ENCODE measurements at regions not wholly inside any gene's neighbourhood (a gene's known extent, or its start where the extent isn't known, plus 50 kb on each side); places are given as distances from the start of the nearest gene placed in this dataset.

GRCh38 chr12:107477947-107478610 is 207.5 kb upstream of the PWP1 start:
- peaks cover 25% of the 10 kb centered on the region; the same call in 1 of the 2 replicates for H4K20me1 ChIP-seq
- no peaks in the 10 kb centered on the region for H3K9me3 ChIP-seq
- H3K4me2 ChIP-seq: no peak overlapping the region
- no peaks in the 10 kb centered on the region for H3K36me3 ChIP-seq
- no peak overlapping the region for H3K27ac ChIP-seq
- no peak for TF ChIP-seq Cebpa-rat (IDR thresholded peaks at IDR 0.05)
- H3K4me1 ChIP-seq: peaks cover 13% of the 10 kb centered on the region
- no peak overlapping the region for H3K4me3 ChIP-seq
- no peak overlapping the region for H3K9ac ChIP-seq
- no peaks in the 10 kb centered on the region for H3K27me3 ChIP-seq

- no peak overlapping the region for H3K4me3 ChIP-seq
- H4K20me1 ChIP-seq: 0 out of 2 replicates have a peak, but pooled peaks cover 24% of the 10 kb centered on the region
- peaks cover 13% of the 10 kb centered on the region for H3K4me1 ChIP-seq
- H3K27me3 ChIP-seq: no peaks in the 10 kb centered on the region
- no peaks in the 10 kb centered on the region for H3K9me3 ChIP-seq
- no peaks in the 10 kb centered on the region for H3K36me3 ChIP-seq
- H3K27ac ChIP-seq: no peak overlapping the region
- TF ChIP-seq Cebpa-rat (IDR thresholded peaks at IDR 0.05): no peak
- no peak overlapping the region for H3K4me2 ChIP-seq
- no peak overlapping the region for H3K9ac ChIP-seq
Measured at GRCh38 chr12:107478881-107479280, 206.7 kb upstream of the PWP1 start.

GRCh38 chr12:107480836-107481608 is 204.6 kb upstream of the PWP1 start:
- Histone ChIP-seq H3K27me3 (no peaks in the 10 kb centered on the region), H3K4me3 (no peak overlapping the region), H3K36me3 (no peaks in the 10 kb centered on the region), H3K27ac (no peak overlapping the region), H4K20me1 (peaks cover 22% of the 10 kb centered on the region; the same call in 1 of the 2 replicates), H3K9ac (no peak overlapping the region), H3K4me2 (no peak overlapping the region), H3K9me3 (no peaks in the 10 kb centered on the region), H3K4me1 (peaks cover 10% of the 10 kb centered on the region)
- TF ChIP-seq Cebpa-rat (IDR thresholded peaks at IDR 0.05): no peak

- H4K20me1 ChIP-seq: peaks cover 16% of the 10 kb centered on the region; the same call in 1 of the 2 replicates
- no peak overlapping the region for H3K4me3 ChIP-seq
- no peak overlapping the region for H3K9ac ChIP-seq
- peaks cover 36% of the 10 kb centered on the region for H3K4me1 ChIP-seq
- H3K27me3 ChIP-seq: no peaks in the 10 kb centered on the region
- H3K36me3 ChIP-seq: no peaks in the 10 kb centered on the region
- H3K27ac ChIP-seq: no peak overlapping the region
- no peaks in the 10 kb centered on the region for H3K9me3 ChIP-seq
- TF ChIP-seq Cebpa-rat (IDR thresholded peaks at IDR 0.05): no peak
- H3K4me2 ChIP-seq: no peak overlapping the region
Measured at GRCh38 chr12:107484230-107484629, 201.4 kb upstream of the PWP1 start.

GRCh38 chr12:107484941-107485340 is 200.7 kb upstream of the PWP1 start:
- no peak overlapping the region for H3K4me2 ChIP-seq
- no peaks in the 10 kb centered on the region for H3K9me3 ChIP-seq
- no peaks in the 10 kb centered on the region for H3K27me3 ChIP-seq
- peaks cover 16% of the 10 kb centered on the region; the same call in 1 of the 2 replicates for H4K20me1 ChIP-seq
- no peaks in the 10 kb centered on the region for H3K36me3 ChIP-seq
- H3K9ac ChIP-seq: no peak overlapping the region
- H3K4me1 ChIP-seq: peaks cover 43% of the 10 kb centered on the region
- no peak overlapping the region for H3K4me3 ChIP-seq
- TF ChIP-seq Cebpa-rat (IDR thresholded peaks at IDR 0.05): no peak
- H3K27ac ChIP-seq: no peak overlapping the region

GRCh38 chr12:107485731-107486130 is 199.9 kb upstream of the PWP1 start:
- peaks cover 16% of the 10 kb centered on the region; the same call in 1 of the 2 replicates for H4K20me1 ChIP-seq
- H3K4me1 ChIP-seq: peaks cover 49% of the 10 kb centered on the region
- H3K27me3 ChIP-seq: no peaks in the 10 kb centered on the region
- H3K27ac ChIP-seq: no peak overlapping the region
- no peak overlapping the region for H3K4me3 ChIP-seq
- no peaks in the 10 kb centered on the region for H3K36me3 ChIP-seq
- peak overlapping the region; percentile 27 for H3K4me2 ChIP-seq
- no peak overlapping the region for H3K9ac ChIP-seq
- TF ChIP-seq Cebpa-rat (IDR thresholded peaks at IDR 0.05): no peak
- no peaks in the 10 kb centered on the region for H3K9me3 ChIP-seq

- H3K36me3 ChIP-seq: no peaks in the 10 kb centered on the region
- no peak overlapping the region for H3K9ac ChIP-seq
- peaks cover 12% of the 10 kb centered on the region; the same call in 1 of the 2 replicates for H4K20me1 ChIP-seq
- peaks cover 52% of the 10 kb centered on the region for H3K4me1 ChIP-seq
- H3K27ac ChIP-seq: no peak overlapping the region
- no peaks in the 10 kb centered on the region for H3K27me3 ChIP-seq
- no peak for TF ChIP-seq Cebpa-rat (IDR thresholded peaks at IDR 0.05)
- H3K9me3 ChIP-seq: no peaks in the 10 kb centered on the region
- no peak overlapping the region for H3K4me3 ChIP-seq
- peak overlapping the region; percentile 27 for H3K4me2 ChIP-seq
Measured at GRCh38 chr12:107486140-107486892, 199.3 kb upstream of the PWP1 start.

GRCh38 chr12:107487011-107487680 is 198.5 kb upstream of the PWP1 start:
- Histone ChIP-seq H3K27ac (no peak overlapping the region), H3K4me2 (peak overlapping the region; percentile 27)

GRCh38 chr12:107488666-107489065 is 196.9 kb upstream of the PWP1 start:
- Histone ChIP-seq H3K9ac (no peak overlapping the region), H3K27ac (no peak overlapping the region), H3K4me3 (no peak overlapping the region), H3K27me3 (no peaks in the 10 kb centered on the region), H3K4me2 (peak overlapping the region; percentile 68; the same call in 1 of the 2 replicates), H3K36me3 (no peaks in the 10 kb centered on the region), H3K9me3 (no peaks in the 10 kb centered on the region), H3K4me1 (peaks cover 76% of the 10 kb centered on the region), H4K20me1 (peaks cover 10% of the 10 kb centered on the region; the same call in 1 of the 2 replicates)
- no peak for TF ChIP-seq Cebpa-rat (IDR thresholded peaks at IDR 0.05)

More at GRCh38 chr12:107487011-107487680, 198.5 kb upstream of the PWP1 start:
- H3K4me3 ChIP-seq: no peak overlapping the region
- no peak overlapping the region for H3K9ac ChIP-seq
- TF ChIP-seq Cebpa-rat (IDR thresholded peaks at IDR 0.05): no peak
- peaks cover 61% of the 10 kb centered on the region for H3K4me1 ChIP-seq
- peaks cover 10% of the 10 kb centered on the region; the same call in 1 of the 2 replicates for H4K20me1 ChIP-seq
- no peaks in the 10 kb centered on the region for H3K36me3 ChIP-seq
- H3K27me3 ChIP-seq: no peaks in the 10 kb centered on the region
- no peaks in the 10 kb centered on the region for H3K9me3 ChIP-seq
